Neural cell (in vitro differentiated cells): ENCODE measurements at regions not wholly inside any gene's neighbourhood (a gene's known extent, or its start where the extent isn't known, plus 50 kb on each side); places are given as distances from the start of the nearest gene placed in this dataset.

Experiments used
- H2AFZ ChIP-seq: fragments of 200-600, 300-800 bp; sonication (generic), shearing (Covaris generic); 2 replicates; pipeline ENCODE4 v1.6.0; 2014; ENCODE audit warnings: low read depth, mild to moderate bottlenecking, antibody characterized with exemption, low read length, moderate library complexity
- H3F3A ChIP-seq: fragments of 200-600 bp; shearing (Covaris generic); 2 replicates; pipeline ENCODE4 v1.6.1; 2016; ENCODE audit warnings: mild to moderate bottlenecking, moderate library complexity, mixed read lengths, antibody characterized with exemption, low read length; ENCODE audit not compliant: insufficient read depth, poor library complexity, severe bottlenecking
- H3K27ac ChIP-seq: fragments of 200-600, 300-800 bp; sonication (generic), shearing (Covaris generic); 2 replicates; pipeline ENCODE4 v1.5.1; 2014; ENCODE audit warnings: mild to moderate bottlenecking, low read length, moderate library complexity
- H3K27me3 ChIP-seq: fragments of 300-800, 200-600 bp; sonication (generic), shearing (Covaris generic); 2 replicates; pipeline ENCODE4 v1.6.0; 2014; ENCODE audit warnings: mild to moderate bottlenecking, low read depth, low read length, moderate library complexity; ENCODE audit not compliant: insufficient read depth
- H3K36me3 ChIP-seq: fragments of 300-800, 200-600 bp; sonication (generic), shearing (Covaris generic); 2 replicates; pipeline ENCODE4 v1.5.1; 2014; ENCODE audit warnings: mild to moderate bottlenecking, antibody characterized with exemption, low read length, moderate library complexity; ENCODE audit not compliant: insufficient read depth
- H3K4me2 ChIP-seq: fragments of 300-800, 200-600 bp; sonication (generic), shearing (Covaris generic); 2 replicates; pipeline ENCODE4 v1.6.0; 2014; ENCODE audit warnings: mild to moderate bottlenecking, low read length
- H3K4me3 ChIP-seq: fragments of 300-800, 200-600 bp; sonication (generic), shearing (Covaris generic); 2 replicates; pipeline ENCODE4 v1.5.1; 2014; ENCODE audit warnings: mild to moderate bottlenecking, low read length, moderate library complexity
- H3K79me2 ChIP-seq: fragments of 200-600 bp; shearing (Covaris generic); replicated peaks from 2 replicates; pipeline ENCODE4 v1.6.0; 2014; ENCODE audit warnings: mild to moderate bottlenecking, low read length, moderate library complexity; ENCODE audit not compliant: insufficient read depth
- H3K9ac ChIP-seq: fragments of 300-800, 200-600 bp; sonication (generic), shearing (Covaris generic); 2 replicates; pipeline ENCODE4 v1.6.1; 2016; ENCODE audit warnings: mild to moderate bottlenecking, low read length, mixed read lengths
- H3K9me2 ChIP-seq: fragments of 200-600 bp; shearing (Covaris generic); 2 replicates; pipeline ENCODE4 v1.6.1; 2016; ENCODE audit warnings: mild to moderate bottlenecking, low read length, mixed read lengths; ENCODE audit not compliant: insufficient read depth
- H3K9me3 ChIP-seq: fragments of 200-600, 300-800 bp; sonication (generic), shearing (Covaris generic); 2 replicates; pipeline ENCODE4 v1.6.1; 2016; ENCODE audit warnings: mild to moderate bottlenecking, mixed run types, low read length, moderate library complexity, mixed read lengths
- H4K20me1 ChIP-seq: fragments of 200-600 bp; shearing (Covaris generic); 2 replicates; pipeline ENCODE4 v1.6.1; 2016; ENCODE audit warnings: mild to moderate bottlenecking, mixed run types; ENCODE audit not compliant: insufficient read depth
- EP300 ChIP-seq: fragments of 450-650 bp; conservative IDR thresholded peaks from 2 replicates; pipeline ENCODE4 v1.6.1; 2014; ENCODE audit warnings: antibody characterized with exemption, mild to moderate bottlenecking, moderate library complexity; ENCODE audit not compliant: poor library complexity, severe bottlenecking
- EZH2 ChIP-seq: fragments of 200-600, 300-800 bp; shearing (Covaris generic), sonication (generic); IDR thresholded peaks from 2 replicates; pipeline ENCODE4 v1.6.1; 2014; ENCODE audit warnings: antibody characterized with exemption, low read length, borderline replicate concordance, mild to moderate bottlenecking; ENCODE audit not compliant: insufficient read depth, poor library complexity, severe bottlenecking
- MXI1 ChIP-seq: fragments of 450-650 bp; conservative IDR thresholded peaks from 2 replicates; pipeline ENCODE4 v1.6.1; 2014; ENCODE audit warnings: antibody characterized with exemption, mild to moderate bottlenecking; ENCODE audit not compliant: poor library complexity, severe bottlenecking
- POLR2AphosphoS5 ChIP-seq: IDR thresholded peaks from 2 replicates; pipeline ENCODE4 v1.6.1; 2012
- RAD21 ChIP-seq: fragments of 450-650 bp; conservative IDR thresholded peaks from 2 replicates; pipeline ENCODE4 v1.6.1; 2014; ENCODE audit warnings: antibody characterized with exemption, mild to moderate bottlenecking, moderate library complexity
- SMC3 ChIP-seq: fragments of 450-650 bp; conservative IDR thresholded peaks from 2 replicates; pipeline ENCODE4 v1.6.1; 2014; ENCODE audit warnings: antibody characterized with exemption, mild to moderate bottlenecking, moderate library complexity; ENCODE audit not compliant: poor library complexity
- TAF1 ChIP-seq: IDR thresholded peaks from 2 replicates; pipeline ENCODE4 v1.6.1; 2012; ENCODE audit warnings: low read depth
- TF ChIP-seq, protein P1 (sequence below): fragments of 450-650 bp; IDR thresholded peaks from 2 replicates; pipeline ENCODE4 v1.5.1; 2014; ENCODE audit warnings: antibody characterized with exemption, mild to moderate bottlenecking, moderate library complexity; ENCODE audit not compliant: poor library complexity, severe bottlenecking
- TF ChIP-seq, protein P2 (sequence below): IDR thresholded peaks from 2 replicates; pipeline ENCODE4 v1.6.1; 2012; ENCODE audit warnings: borderline replicate concordance

DNA sequence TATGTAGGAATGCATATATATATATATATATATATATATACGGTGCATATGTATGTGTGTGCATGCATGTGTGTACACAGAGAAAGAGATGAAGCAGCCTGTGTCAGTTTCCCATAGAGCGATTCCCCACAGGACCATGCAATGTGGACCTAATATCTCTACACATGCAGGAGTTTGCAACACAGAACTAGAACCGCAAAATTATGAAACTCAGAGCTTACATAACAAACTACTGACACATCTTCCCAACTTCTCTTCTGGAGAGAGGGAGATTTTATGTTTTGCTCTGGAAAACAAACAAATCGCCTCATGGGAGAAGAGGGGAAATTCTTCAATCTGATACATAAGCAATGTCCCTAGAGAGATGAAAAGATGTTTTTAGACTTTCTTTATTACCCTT is 377.2 kb downstream of the LRATD1 start:
- no peaks in the 10 kb centered on the region for H4K20me1 ChIP-seq
- no peaks in the 10 kb centered on the region for H3K9me2 ChIP-seq
- H3K4me3 ChIP-seq: no peak overlapping the region
- TF ChIP-seq, protein P1, sequence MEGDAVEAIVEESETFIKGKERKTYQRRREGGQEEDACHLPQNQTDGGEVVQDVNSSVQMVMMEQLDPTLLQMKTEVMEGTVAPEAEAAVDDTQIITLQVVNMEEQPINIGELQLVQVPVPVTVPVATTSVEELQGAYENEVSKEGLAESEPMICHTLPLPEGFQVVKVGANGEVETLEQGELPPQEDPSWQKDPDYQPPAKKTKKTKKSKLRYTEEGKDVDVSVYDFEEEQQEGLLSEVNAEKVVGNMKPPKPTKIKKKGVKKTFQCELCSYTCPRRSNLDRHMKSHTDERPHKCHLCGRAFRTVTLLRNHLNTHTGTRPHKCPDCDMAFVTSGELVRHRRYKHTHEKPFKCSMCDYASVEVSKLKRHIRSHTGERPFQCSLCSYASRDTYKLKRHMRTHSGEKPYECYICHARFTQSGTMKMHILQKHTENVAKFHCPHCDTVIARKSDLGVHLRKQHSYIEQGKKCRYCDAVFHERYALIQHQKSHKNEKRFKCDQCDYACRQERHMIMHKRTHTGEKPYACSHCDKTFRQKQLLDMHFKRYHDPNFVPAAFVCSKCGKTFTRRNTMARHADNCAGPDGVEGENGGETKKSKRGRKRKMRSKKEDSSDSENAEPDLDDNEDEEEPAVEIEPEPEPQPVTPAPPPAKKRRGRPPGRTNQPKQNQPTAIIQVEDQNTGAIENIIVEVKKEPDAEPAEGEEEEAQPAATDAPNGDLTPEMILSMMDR: no peak
- no peak for TF ChIP-seq EP300
- no peak for TF ChIP-seq SMC3
- TF ChIP-seq, protein P2, sequence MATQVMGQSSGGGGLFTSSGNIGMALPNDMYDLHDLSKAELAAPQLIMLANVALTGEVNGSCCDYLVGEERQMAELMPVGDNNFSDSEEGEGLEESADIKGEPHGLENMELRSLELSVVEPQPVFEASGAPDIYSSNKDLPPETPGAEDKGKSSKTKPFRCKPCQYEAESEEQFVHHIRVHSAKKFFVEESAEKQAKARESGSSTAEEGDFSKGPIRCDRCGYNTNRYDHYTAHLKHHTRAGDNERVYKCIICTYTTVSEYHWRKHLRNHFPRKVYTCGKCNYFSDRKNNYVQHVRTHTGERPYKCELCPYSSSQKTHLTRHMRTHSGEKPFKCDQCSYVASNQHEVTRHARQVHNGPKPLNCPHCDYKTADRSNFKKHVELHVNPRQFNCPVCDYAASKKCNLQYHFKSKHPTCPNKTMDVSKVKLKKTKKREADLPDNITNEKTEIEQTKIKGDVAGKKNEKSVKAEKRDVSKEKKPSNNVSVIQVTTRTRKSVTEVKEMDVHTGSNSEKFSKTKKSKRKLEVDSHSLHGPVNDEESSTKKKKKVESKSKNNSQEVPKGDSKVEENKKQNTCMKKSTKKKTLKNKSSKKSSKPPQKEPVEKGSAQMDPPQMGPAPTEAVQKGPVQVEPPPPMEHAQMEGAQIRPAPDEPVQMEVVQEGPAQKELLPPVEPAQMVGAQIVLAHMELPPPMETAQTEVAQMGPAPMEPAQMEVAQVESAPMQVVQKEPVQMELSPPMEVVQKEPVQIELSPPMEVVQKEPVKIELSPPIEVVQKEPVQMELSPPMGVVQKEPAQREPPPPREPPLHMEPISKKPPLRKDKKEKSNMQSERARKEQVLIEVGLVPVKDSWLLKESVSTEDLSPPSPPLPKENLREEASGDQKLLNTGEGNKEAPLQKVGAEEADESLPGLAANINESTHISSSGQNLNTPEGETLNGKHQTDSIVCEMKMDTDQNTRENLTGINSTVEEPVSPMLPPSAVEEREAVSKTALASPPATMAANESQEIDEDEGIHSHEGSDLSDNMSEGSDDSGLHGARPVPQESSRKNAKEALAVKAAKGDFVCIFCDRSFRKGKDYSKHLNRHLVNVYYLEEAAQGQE: no peak
- TF ChIP-seq MXI1: no peak
- no peak for TF ChIP-seq RAD21
- no peak for TF ChIP-seq EZH2
- no peak for TF ChIP-seq POLR2AphosphoS5
- TF ChIP-seq TAF1: no peak
- no peak overlapping the region for H2AFZ ChIP-seq
- H3F3A ChIP-seq: no peaks in the 10 kb centered on the region
- H3K4me2 ChIP-seq: no peak overlapping the region
- no peaks in the 10 kb centered on the region for H3K79me2 ChIP-seq
- no peaks in the 10 kb centered on the region for H3K9me3 ChIP-seq
- H3K9ac ChIP-seq: no peak overlapping the region
- H3K27ac ChIP-seq: no peak overlapping the region
- no peaks in the 10 kb centered on the region for H3K27me3 ChIP-seq
- H3K36me3 ChIP-seq: no peaks in the 10 kb centered on the region

DNA sequence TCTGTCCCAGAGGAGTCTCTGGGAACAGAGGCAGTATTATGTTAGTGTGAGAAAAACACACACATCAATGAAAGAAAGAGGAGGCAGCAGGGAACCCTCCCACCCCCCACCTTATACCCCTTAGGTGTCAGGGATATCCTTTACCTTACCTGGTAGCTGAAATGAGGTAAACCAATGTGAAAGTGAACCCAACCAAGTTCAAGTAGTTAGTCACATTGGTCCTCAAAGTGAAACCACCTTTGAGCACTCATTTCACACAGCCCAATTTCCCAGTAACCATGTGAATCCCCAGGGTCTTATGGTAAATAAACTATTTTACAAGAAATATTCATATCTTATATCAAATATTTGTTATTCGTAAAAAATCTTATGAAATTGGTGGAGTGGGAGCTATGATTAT is 377.8 kb downstream of the LRATD1 start:
- H3K27me3 ChIP-seq: no peaks in the 10 kb centered on the region
- no peak overlapping the region for H3K4me2 ChIP-seq
- no peak overlapping the region for H2AFZ ChIP-seq
- H3K9me2 ChIP-seq: no peaks in the 10 kb centered on the region
- H3K79me2 ChIP-seq: no peaks in the 10 kb centered on the region
- no peaks in the 10 kb centered on the region for H3F3A ChIP-seq
- no peaks in the 10 kb centered on the region for H4K20me1 ChIP-seq
- H3K4me3 ChIP-seq: no peak overlapping the region
- H3K9ac ChIP-seq: no peak overlapping the region
- H3K36me3 ChIP-seq: no peaks in the 10 kb centered on the region
- TF ChIP-seq SMC3 (no peak), MXI1 (no peak), RAD21 (no peak), POLR2AphosphoS5 (no peak), EZH2 (no peak), EP300 (no peak)
- TF ChIP-seq, protein P2: no peak
- H3K27ac ChIP-seq: no peak overlapping the region
- H3K9me3 ChIP-seq: no peaks in the 10 kb centered on the region
